GM18505 (cell line): ENCODE measurements at regions not wholly inside any gene's neighbourhood (a gene's known extent, or its start where the extent isn't known, plus 50 kb on each side); places are given as distances from the start of the nearest gene placed in this dataset.
"Not testable (repeated sequence)": the region's sequence is repeated elsewhere in the genome, so short reads cannot be mapped to it uniquely, and the experiment has no call there.

Source experiments
- ATAC-seq: cut with Tn5 transposase; IDR thresholded peaks from one replicate; pipeline ENCODE4 v1.9.1; 2021; ENCODE audit not compliant: unreplicated experiment
- POLR2A ChIP-seq: IDR thresholded peaks from 4 replicates; pipeline ENCODE4 v1.6.1; 2011; ENCODE audit warnings: borderline replicate concordance; ENCODE audit not compliant: insufficient read depth, insufficient read length; ENCODE audit errors: extremely low read depth

DNA sequence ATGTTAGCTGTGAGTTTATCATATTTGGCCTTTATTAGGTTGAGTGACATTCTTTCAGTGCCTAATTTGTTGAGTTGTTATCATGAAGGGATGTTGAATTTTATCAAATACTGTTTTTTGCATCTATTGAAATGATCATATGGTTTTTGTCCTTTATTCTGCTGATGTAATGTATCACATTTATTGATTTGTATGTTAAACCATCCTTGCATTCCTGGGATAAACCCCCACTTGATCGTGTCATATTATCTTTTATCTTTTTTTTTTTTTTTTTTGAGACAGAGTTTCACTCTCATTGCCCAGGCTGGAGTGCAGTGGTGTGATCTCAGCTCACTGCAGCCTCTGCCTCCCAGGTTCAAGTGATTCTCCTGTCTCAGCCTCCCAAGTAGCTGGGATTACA lies 51.9 kb upstream of the MFGE8 start:
- not testable (repeated sequence) for ATAC-seq

DNA sequence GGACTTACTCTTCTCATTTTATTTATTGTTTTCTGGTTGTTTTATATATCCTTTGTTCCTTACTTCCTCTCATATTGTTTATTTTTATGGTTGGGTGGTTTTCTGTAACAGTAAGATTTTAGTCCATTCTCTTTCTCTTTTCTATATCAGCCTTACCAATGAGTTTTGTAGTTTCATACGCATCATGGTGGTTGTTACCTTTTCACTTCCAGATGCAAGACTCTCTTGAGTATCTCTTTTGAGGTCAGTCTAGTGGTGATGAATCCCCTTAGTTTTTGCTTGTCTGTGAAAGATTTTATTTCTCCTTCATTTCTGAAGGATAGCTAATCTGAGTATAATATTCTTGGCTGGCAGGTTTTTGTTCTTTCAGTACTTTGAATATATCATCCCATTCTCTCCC lies 57.1 kb upstream of the MFGE8 start:
- no peak for TF ChIP-seq POLR2A
- no peak for ATAC-seq

DNA sequence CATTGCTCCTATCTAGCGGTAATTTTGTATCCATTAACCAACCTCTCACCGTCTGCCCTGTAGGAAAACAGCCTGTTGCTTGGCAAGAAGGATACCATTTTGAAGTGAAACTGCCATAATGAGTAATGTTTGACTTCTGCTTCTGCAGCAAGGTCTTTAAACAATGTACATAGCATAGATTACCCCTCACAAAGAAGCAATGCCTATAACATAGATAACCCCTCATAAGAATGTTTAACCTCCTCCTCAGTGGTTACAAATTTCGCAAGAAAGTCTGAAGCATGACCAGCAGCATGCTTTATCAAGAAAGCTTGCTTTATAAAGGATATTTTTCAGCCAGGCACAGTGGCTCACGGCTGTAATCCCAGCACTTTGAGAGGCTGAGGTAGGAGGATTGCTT lies 61.2 kb upstream of the MFGE8 start:
- ATAC-seq = no peak
- no peak for TF ChIP-seq POLR2A

DNA sequence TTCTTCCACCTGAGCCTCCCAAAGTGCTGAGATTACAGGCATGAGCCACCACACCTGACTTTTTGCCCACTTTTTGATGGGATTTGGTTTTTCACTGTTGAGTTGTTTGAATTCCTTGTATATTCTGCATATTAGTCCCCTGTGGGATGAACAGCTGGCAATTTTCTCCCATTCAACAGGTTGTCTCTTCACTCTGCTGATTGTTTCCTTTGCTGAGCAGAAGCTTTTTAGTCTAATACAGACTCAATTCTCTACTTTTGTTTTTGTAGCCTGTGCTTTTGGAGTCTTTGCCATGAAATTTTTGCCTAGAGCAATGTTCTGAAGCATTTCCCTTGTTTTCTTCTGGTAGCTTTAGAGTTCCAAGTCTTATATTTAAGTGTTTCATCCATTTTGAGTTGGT lies 62.7 kb upstream of the MFGE8 start:
- no peak for TF ChIP-seq POLR2A
- ATAC-seq = no peak

DNA sequence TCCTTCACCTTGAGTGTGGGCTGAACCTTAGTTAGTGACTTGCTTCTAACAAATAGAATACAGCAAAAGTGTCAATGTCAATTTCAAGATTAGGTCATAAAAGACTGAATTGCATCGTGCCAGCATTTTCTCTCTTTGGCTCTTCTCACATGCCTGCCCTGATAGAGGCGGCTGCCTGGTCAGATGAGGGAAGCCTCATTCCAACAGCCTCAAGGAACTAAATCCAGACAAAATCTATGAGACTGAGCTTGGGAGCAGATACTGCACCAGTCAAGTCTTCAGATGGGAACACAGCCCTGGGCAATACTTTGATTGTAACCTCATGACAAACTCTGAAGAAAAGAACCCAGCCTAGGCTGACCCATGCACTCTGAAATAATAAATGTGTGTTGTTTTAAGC lies 63.5 kb upstream of the MFGE8 start:
- no peak for TF ChIP-seq POLR2A
- no peak for ATAC-seq

DNA sequence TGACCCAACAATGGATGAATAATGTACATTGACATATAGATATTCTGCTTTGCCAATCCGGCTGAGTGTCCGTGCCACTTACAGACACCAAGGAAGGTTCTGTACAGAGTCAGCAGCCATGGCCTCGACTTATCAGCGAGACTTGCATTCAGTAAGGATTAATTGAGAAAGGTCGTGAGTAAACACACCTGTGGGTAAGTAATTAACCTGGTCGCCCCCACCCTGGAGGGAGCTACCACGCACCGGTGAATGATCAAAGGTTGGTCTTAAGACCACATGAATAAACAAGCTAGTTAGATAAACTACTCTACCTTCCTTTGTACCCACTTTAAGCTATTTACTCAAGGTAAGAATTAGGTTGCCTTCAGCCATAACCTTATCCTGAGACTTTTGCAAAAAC lies 66.5 kb upstream of the MFGE8 start:
- ATAC-seq = no peak
- TF ChIP-seq POLR2A = no peak

DNA sequence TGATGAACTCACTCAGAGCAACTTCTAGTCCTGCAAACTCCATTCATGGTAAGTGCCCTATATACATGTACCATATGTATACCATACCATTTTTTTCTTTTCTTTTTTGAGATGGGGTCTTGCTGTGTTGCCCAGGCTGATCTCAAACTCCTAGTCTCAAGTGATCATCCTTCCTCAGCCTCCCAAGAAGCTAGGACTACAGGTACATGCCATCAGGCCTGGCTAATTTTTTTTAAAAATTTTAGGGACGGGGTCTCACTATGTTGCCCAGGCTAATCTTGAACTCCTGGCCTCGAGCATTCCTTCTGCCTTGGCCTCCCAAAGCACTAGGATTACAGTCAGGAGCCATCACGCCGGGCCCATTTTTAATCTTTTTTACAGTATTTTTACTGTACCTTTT lies 67.3 kb upstream of the MFGE8 start:
- no peak for ATAC-seq
- TF ChIP-seq POLR2A = no peak

DNA sequence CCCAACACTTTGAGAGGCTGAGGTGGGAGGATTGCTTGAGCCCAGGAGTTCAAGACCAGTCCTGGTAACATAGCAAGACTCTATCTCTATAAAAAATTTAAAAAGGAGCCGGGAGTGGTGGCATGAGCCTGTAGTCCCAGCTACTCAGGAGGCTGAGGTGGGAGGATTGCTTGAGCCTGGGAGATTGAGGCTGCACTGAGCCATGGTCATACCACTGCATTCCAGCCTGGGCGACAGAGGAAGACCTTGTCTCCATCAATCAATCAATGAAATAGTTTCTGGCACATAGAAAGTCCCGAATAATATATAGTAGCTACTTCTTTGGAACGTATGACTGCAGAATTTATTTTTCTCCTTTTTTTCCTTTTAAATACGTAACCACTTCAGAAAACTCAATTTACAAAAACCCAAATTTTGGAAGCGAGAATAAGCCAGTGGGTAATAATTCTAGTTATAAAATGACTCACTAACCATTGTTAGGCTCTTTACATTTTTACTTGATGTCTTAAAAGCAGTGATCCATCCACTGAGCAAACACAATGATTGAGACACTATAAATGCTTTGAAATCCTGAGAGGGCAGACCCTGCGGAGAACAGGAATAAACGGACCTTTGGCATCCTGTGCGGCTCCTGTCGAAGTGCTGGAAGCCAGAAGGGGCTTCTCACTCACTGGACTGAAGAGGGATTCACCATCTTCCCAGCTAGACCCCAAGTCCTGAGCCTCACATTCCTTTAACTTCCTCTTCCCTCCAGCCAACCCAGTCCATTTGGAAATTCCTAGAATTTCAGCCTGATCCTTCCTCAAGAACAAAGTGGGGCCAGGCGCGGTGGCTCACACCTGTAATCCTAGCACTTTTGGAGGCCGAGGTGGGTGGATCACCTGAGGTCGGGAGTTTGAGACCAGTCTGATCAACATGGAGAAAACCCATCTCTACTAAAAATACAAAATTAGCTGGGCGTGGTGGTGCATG lies 68.4 kb upstream of the MFGE8 start:
- no peak for ATAC-seq
- TF ChIP-seq POLR2A = no peak

DNA sequence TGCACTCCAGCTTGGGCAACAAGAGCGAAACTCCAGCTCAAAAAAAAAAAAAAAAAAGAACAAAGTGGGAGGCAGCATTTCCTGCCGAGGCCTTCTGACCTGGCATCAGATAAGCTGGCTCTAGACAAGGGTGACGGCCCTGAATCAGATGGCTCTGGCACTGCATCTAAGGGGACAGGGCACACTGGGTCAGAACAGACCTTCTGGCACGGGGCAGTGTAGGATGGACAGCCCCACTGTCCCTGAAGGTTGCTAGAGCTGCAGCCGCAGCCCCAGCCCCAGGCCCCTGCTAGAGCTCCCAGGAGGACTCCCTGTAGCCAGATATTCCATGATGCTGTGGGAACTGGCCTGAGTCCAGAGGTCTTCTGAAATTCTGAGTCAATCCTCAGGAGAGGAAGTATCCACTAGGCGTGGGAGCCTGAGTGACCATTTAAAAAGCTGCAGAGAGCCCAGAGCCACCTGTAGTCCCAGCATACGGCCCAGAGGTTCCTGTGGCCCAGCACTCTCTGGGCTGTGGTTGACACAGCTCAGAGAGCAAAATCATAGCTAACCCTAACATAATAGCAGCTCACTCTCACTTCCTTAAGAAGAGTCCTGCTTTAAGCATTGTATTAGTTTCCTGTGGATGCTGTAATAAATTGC lies 69.2 kb upstream of the MFGE8 start:
- peak; percentile 98 for ATAC-seq
- TF ChIP-seq POLR2A = no peak

DNA sequence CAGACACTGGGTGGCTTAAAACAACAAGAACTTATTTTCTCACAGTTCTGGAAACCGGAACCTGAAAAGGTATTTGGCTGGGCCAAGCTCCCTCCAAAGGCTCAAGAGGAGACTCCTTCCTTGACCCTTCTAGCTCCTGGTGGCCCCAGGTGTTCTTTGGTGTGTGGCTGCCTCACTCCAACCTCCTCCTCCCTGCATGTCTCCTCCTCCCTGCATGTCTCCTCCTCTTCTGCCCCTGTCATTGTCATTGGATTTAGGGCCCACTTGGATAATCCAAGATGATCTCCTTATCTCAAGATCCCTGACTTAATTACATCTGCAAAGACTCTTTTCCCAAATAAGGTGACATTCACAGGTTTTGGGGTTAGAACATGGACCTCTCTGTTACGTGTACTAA lies 69.8 kb upstream of the MFGE8 start:
- ATAC-seq = no peak
- TF ChIP-seq POLR2A = no peak

DNA sequence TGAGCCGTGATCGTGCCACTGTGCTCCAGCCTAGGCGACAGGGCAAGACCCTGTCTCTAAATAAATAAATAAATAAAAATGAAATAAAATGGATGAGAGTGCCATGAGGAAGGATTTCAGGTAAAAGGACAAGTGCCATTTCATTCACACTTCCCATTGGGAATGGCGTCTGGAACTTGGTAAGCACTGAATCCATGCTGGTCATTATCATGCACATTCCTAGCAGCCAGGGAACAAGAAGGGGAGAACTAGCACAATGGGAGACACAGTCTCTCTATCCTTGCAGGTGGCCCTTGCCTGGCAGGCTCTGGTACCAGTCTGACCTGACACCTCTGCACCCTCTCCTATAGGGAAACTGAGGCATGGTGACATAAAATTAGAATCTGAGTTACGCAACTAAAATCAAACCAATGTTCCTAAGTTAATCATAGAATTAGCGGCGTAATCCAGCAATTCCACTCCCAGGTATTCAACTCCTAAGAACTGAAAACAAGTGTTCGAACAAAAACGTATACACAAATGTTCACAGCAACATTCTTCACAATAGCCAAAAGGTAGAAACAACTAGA lies 70.8 kb upstream of the MFGE8 start:
- TF ChIP-seq POLR2A = no peak
- no peak for ATAC-seq

DNA sequence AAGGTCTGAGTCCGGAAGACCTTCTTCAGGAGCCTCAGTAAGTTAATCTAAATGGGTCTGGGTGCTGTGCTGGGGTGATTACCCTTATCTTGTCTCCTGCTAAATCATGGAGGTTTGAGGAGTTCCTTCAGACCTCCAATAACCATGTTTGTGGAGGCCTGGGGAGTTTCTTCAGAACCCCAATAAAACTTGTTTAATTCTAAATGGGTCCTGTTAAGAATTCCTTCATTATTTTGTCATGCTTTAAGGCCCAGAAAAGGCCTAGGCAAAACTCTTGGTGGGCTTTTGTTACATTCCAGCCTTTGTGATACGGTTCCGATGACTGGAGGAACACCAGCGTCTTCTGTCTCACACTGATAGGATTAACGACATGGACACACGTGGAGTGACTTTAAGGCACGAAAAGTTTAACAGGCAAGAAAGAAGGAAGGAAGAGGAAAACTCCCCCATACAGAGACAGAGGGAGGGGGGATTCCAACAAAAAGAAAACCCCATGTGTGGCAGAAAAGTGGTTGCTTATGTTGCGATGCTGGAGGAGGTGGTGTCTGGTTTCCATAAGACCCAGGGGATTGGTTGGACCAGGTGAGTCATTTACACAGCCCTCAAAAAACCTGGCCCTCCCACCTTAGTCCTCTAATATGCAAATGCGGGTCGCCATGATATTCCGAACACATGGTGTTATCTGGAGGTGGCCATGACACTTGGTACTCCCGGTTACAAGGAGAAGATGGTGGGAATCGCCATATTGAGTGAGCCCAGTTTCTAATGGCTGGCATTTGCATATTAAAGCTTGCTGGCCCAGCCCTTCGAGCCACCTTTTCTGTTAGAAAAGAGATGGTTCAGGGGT lies 72.6 kb upstream of the MFGE8 start:
- TF ChIP-seq POLR2A = no peak
- no peak for ATAC-seq

DNA sequence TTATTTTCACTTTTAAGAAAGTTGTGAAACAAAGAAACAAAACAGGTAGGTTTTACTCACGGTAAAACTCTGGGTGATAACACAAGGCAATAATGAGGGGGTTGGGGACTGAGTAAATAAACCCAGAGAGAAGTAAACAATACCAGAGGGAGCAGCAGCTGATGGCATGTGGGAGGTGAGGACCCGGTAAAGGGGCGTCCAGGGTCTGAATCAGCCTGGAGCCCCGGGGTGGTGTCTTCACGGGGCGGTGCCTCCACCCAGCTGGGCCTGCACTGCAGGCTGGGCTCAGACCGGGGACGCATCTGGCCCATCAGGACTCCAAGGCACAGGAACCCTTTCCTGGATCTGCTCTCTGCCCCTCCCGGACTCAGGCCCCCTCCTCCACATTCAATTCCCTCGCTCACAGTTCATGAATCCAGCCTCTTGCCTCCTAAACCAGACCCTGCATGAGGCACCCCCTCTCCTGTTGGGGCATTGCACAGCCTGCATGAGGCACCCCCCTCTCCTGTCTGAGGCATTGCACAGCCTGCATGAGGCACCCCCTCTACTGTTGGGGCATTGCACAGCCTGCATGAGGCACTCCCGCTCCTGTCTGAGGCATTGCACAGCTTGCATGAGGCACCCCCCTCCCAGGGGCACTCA lies 73.9 kb upstream of the MFGE8 start:
- ATAC-seq = no peak

DNA sequence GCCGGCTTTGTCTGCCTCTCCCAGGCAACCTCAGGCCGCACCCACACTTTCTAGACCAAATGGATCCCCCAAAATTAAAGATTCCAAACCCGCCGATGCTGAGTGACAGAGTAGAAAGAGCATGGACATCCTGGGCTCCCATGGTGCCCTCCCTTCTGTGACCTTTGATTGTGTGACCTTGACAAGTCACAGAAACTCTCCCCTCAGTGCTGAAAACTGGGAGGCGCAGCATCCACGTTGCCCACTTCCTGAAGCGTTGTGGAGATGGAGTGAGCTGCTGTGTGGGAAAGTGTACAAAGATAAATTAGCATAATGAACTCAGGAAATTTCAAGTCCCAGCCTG lies 74.4 kb upstream of the MFGE8 start:
- ATAC-seq = no peak
- TF ChIP-seq POLR2A = no peak

More for the DNA sequence above, 73.9 kb upstream of the MFGE8 start:
- TF ChIP-seq POLR2A = no peak
